Lower leg skin (tissue), 3 donors: ENCODE measurements at regions not wholly inside any gene's neighbourhood (a gene's known extent, or its start where the extent isn't known, plus 50 kb on each side); places are given as distances from the start of the nearest gene placed in this dataset.

Experiments used
- CTCF ChIP-seq, 3 donors: fragments of 450-650 bp; IDR thresholded peaks; one replicate each; pipeline ENCODE4 v1.5.1; 2016; ENCODE audit warnings: antibody characterized with exemption in 3 of 3, mild to moderate bottlenecking in 3 of 3, moderate library complexity in 2 of 3
- POLR2A ChIP-seq, 2 donors: fragments of 450-650 bp; IDR thresholded peaks; one replicate each; pipeline ENCODE4 v1.6.1; 2016 to 2017; ENCODE audit warnings: antibody characterized with exemption in 2 of 2, mild to moderate bottlenecking in 1 of 2, moderate library complexity in 1 of 2

DNA sequence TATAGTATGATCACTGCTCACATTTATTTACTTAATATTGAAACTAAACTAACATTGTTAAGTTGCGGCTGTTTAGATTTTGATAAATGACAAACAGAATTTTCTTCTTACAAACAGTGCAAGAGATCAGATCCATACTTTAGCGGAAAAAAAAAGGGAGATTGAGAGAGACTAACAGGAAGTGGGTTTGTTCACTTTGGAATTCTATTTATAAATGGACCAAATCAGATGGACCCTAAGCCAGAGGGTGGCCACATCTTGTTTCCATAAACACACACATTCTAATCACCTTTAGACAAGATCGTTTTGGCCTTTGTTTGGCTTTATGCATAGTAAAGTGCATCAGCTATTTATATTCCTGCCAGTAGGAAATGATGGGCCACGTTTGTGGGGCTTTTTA is 381.4 kb upstream of the CD180 start:
- no peak for TF ChIP-seq POLR2A (IDR thresholded peaks at IDR 0.05)
- no peak for TF ChIP-seq CTCF (IDR thresholded peaks at IDR 0.05)
